HG03354 (cell line): ENCODE measurements at regions not wholly inside any gene's neighbourhood (a gene's known extent, or its start where the extent isn't known, plus 50 kb on each side); places are given as distances from the start of the nearest gene placed in this dataset.
"Not testable (repeated sequence)": the region's sequence is repeated elsewhere in the genome, so short reads cannot be mapped to it uniquely, and the experiment has no call there.

Experiments
- ATAC-seq: cut with Tn5 transposase; IDR thresholded peaks from one replicate; pipeline ENCODE4 v1.9.1; 2021; ENCODE audit warnings: mild to moderate bottlenecking; ENCODE audit not compliant: unreplicated experiment, poor library complexity, severe bottlenecking

DNA sequence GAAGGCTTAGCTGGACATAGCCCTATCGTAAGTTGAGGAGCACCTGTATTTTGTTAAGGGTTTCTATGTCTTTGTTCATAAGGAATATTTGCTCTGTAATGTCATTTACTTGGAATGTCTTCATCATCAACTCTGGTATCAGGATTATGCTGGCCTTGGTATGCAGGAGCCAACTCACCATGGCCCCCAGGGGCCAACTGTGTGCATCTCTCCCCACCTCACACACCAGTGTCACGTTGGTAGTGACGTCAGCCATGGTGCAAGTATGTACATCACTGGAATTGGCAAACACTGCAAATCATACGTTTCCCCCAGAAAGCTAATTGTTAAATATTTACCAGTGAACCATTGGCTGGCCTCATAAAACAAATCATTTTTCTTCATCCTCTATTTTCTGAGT lies 70.8 kb downstream of the YTHDF1 start:
- no peak for ATAC-seq

DNA sequence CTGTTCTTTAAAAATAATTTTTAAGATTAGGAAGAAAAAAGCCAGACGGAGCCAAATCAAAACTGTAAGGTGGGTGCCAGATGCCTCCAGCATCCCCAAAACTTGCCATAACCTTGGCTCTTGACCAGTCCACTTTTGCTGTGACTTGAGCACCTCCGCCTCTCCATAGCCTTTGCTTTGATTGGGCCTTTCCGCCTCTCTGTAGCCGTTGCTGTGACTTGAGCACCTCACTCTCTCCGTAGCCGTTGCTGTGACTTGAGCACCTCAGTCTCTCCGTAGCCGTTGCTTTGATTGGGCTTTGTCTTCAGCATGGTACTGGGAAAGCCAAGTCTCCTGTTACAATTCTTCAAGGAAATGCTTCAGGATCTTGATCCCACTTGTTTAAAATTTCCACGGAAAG lies 73.0 kb downstream of the YTHDF1 start:
- no peak for ATAC-seq

DNA sequence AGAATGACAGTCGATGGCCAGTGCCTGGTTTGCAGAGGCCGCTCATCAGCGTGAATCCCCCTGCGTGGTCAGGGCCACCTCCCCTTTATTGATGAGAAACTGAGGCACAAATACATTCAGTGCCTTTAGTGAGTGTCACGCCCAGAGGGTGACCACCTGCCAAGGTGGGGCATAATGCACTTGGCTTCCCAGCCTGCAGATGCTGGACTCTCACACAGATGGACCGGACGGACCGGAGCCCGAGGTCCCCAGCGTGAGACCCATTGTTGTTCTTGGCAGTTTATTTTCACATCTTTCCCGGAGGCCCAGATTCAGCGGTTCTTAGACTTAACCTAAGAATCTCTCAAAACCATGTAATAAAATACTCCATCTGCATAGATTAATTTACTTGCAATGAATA lies 74.4 kb downstream of the YTHDF1 start:
- no peak for ATAC-seq

DNA sequence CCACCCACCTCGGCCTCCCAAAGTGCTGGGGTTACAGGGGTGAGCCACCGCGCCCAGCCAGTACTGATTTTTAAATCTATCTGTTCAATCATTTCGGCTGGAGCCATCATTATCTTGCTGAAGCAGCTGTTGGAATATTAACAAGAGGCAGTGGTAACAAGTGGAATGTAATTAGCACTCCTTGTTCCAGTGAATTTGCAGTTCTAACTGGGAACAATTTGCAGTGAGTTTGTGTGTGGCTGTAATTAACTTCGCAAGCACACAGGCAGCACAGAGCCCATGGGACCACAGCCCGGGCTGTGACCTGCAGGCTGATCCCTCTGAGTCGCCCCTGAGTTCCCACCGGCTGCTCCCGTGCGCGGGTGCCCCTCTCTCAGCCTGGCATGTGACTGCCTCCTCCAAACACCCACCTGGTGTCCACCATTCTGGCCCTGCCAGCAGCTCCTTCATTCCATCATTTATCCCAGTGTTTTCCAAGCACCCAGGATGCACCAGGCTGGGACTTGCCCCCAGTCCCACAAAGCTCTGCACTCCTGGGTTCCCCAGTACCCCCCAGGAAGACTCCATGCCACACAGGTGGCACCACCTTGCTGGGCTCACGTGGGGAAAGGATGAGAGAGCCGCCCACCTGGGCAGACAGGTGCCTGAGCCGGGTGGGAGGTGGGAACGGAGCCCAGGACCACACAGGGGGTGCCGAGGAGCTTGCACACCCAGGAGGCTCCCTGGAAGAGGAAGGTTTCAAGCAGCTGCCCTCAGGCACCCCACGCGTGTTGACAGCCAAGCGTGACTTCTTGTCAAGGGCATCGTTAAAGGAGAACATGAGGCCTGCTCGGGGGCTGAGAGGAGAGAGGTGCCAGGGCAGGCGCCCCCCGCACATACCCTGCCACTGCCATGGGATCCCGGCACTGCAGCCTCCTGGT lies 75.2 kb downstream of the YTHDF1 start:
- ATAC-seq = no peak

DNA sequence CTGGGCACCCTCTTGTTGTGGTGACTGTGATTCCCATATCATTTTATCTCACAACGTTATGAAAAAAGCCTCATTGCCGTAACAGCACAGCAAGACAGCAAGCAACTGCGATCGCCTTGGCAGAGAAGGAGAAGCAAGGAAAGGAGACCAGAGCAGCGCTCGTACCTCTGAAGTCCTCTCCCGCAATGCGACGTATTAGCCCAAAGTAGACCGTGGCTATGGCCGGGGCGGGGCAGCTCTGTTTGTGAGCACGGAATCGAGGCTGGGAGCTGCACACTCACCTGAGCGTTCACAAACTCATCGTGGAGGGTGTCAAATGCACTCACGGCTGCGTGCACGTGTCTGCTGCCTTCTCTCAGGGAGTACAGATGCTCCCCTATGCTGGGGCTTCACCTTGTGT lies 76.1 kb downstream of the YTHDF1 start:
- no peak for ATAC-seq

DNA sequence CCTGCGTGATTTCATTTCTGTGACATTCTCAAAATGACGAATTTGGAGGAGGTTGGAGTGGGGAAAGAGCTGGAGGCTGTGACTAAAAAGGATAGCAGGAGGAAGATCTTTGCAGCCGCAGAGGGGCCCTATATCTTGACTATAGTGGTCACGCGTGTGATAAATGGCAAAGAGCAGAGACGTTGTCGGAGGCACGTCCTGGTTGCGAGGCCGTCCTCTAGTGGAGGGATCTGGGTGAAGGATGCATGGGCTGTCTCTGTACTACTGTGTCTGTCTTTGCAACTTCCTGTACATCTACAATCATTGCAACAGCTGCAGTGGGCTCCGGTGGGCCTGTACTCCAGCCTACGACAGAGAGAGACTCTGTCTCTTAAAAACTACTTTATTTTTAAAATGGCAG lies 76.6 kb downstream of the YTHDF1 start:
- ATAC-seq = no peak

DNA sequence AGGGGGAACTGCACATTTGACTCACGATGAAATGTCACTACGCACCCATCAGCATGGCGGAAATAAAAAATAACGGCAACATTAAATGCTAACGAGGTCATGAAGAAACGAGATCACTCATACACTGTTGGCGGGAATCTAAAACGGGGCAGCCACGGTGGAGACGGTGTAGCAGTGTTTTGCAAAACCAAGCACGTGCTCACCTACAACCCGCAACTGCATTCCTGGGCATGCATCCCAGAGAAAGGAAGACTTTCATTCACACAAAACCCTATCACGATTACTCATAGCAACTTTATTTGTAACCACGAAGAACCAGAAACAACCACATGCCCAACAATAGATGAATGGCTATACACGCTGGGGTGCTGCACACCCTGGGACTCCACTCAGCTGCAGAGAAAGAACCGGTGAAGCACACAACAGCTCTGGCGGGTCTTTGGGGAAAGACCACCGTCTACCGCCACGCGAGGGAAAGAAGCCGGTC lies 77.0 kb downstream of the YTHDF1 start:
- no peak for ATAC-seq

DNA sequence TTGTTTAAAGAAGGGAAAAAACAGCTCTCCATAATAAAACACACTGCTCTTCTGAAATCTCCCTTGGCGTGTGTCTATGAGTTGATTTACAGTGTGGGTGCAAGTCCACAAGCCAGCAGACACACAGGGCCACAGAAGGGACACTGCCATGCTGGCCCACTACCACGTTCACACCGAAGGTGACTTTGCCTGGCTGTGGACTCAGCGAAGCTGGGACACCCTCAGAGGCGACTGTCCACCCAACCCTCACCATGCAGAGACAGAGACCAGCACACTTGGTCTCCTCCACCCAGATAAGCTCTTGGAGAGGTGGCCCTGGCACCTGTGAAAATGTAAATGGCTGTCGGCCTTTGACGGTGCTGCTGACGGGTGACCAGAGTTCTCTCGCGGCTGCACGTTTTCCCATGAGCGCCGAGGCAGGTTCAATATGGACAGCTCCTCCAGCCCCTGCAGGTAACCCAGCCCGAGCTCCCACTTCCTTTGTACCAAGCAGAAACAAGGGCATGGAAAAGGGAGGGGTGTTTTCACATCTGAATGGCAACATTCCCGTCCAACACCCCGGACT lies 78.0 kb downstream of the YTHDF1 start:
- no peak for ATAC-seq

DNA sequence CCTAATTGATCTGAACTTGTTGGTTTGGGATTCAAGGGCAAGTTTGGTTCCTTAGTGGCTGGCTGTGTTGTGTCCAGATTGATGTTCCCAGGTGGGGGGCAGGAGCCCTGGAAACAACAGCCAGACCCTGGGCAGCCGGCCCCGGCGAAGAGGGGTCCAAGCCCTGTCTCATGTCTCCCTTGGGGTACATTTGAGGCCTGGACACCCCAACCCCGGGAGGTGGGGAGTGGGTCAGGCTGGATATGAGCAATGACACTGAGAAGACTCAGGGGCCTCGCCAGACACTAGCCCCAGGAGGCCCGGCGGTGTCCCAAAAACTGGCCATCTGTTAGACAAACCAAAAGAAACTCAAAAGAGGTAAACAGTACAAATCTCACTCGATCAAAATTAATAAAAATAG lies 79.6 kb downstream of the YTHDF1 start:
- ATAC-seq = no peak

DNA sequence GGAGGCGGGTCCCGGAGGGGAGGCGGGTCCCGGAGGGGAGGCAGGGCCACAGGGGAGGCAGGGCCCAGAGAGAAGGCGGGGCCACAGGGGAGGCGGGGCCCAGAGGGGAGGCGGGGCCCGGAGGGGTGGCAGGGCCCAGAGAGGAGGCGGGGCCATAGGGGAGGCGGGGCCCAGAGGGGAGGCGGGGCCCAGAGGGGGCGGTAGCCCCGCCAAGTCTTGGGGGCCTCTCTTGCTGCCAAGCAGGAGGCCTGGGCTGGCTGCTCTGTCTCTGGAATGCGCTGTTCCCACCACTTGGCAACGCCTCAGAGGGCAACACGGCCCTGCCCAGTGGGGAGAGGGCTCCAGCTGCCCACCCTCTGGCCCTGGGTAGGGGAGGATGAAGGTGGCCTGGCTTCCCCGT lies 80.5 kb downstream of the YTHDF1 start:
- ATAC-seq = no peak

DNA sequence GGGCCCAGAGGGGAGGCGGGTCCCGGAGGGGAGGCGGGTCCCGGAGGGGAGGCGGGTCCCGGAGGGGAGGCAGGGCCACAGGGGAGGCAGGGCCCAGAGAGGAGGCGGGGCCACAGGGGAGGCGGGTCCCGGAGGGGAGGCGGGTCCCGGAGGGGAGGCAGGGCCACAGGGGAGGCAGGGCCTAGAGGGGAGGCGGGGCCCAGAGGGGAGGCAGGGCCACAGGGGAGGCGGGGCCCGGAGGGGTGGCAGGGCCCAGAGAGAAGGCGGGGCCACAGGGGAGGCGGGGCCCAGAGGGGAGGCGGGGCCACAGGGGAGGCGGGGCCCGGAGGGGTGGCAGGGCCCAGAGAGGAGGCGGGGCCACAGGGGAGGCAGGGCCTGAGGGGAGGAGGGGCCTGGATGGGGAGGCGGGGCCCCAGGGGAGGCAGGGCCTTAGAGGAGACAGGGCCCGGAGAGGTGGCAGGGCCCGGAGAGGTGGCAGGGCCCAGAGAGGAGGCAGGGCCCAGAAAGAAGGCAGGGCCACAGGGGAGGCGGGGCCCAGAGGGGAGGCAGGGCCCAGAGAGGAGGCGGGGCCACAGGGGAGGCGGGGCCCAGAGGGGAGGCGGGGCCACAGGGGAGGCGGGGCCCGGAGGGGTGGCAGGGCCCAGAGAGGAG lies 81.1 kb downstream of the YTHDF1 start:
- ATAC-seq = not testable (repeated sequence)

DNA sequence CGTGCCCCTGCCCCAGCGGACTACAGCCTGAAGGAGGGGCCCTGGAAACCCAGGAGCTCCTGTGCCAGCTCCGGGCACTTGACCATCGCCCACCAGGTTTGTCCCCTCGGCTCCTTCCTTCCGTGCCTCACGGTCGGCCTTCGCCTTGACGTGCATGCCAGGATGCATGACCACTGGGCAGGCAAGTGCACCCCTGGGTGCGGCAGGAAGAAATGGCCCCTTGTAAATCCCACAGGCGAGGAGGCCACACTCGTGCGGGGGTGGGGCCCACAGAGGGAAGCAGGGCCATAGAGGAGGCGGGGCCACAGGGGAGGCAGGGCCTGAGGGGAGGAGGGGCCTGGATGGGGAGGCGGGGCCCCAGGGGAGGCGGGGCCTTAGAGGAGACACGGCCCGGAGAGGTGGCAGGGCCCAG lies 81.7 kb downstream of the YTHDF1 start:
- no peak for ATAC-seq

DNA sequence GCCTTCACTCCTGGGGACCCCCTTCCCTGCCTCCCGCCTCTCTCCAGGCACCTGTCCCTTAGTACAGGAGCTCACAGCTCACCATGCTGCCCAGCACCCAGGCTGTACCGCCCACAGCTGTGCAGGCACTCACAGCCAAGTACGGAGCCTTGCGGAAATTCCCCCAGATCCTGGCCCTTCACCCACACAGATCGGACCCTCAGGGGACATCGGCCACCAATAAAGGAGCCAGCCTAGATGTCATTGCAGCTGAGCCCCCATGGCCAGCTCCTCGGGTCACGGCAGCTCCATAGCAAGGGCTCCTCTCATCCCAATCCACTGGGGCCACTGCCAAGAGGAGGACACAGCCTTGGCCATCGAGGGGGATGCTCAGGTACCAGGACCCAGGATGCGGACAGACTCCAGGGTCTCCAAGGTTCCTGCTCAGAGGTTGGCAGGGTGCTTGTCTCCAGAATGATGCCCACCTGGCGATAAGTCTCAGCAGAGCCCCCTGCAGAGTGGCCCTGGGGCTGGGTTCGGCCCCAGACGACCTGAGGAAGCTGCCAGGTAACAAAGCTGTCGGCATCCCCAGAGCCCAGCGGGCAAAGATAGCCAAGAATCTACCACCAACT lies 82.3 kb downstream of the YTHDF1 start:
- ATAC-seq = no peak

DNA sequence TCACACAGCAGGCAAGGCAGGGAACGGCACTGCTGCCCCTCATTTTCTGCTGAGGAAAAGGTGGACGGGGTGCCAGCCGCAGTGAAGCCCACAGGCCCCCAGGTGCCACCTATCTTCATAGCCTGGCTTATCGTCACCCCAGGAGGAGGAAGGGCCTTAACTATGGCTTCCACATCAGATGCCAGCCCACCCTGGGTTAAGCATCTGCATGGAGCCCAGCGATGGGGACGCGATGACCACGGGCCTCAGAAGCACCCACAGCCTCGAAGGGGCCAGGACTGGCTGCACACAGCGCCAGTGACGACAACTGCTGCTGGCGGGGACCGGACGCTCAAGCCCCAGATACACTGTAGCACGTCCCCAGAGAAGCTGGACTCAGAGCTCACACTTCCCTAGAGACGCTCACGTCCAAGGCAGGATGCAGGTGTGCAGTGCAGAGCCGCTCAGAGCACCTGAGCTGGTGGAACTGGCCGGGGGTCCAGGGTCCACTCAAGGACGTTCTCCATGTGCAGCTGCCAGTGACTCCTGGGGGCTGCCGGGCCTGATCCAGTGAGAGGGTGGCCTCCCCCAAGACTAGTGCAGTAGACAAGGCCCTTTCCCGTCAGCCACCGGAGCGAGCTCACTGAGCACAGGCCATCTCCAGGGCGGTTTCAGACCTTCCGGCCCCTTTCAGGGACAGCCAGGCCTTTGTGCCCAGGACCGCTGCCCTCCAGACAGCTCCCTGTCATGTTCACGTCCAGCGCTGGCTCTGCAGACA lies 83.0 kb downstream of the YTHDF1 start:
- no peak for ATAC-seq

DNA sequence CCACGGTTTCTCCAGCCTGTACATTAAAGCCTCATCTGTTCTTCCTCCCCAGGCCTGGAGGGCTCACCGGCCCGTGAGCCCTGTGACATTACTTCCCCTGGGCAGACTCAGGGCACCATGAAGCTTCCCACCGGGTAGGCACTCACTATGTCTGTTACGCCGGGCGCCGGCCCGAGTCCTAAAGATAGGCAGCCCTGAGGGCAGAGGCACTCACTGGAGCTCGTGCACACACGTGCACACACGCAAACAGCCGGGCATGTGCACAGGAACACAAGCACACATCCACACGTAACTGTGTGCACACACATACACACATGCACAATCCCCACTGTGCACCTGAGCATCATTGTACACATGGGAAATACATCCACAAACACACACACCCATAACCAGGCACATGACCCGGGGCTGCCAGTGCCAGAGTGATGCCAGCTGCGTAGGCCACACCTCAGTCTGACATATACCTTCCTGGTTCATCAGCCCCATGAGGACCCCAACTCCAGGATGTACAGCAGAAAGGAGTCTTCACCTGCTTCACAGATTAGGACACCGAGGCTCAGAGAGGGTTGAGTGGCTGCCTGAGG lies 83.7 kb downstream of the YTHDF1 start:
- no peak for ATAC-seq

DNA sequence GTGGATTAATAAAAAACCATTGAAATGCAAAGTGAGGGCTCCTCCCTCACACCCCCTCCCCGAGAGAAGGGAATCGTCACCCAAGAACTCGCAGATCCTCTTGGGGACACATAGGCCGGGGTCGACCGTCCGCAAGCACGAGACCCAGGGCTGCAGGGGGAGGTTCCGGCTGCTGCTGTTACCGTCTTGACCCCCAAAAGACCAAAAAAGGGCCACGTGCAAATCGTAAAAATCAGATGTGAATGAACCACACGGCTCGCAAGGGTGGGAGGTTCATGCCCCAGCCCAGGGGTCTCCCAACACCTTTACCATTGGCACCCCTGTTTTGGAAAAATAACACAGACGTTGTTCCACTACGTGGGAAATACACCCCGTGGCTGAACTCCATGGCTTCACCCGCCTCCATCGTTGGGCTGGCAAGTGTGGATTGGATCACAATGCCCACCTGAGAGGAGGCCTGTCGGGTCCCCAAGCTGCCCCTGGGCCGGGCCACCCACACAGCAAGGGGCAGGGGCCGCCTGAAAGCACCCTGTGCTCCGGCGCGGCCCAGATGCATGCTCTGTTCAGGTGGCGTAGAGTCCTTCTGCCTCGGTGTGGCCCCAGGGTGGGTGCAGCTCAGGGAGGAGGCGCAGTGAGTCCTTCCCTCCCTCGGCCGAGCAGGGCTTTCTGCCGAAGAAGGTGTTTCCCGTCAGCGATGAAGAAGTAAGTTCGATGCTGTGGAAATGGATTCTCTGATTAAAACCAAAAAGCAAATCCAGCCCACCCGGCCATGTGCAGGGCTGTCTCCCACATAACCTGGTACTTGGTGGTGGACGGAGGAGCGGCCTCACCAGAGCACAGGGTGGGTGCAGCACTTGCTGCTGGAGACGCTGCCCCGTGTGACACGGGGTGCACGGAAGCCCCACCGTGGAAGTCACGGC lies 85.0 kb downstream of the YTHDF1 start:
- ATAC-seq = no peak

DNA sequence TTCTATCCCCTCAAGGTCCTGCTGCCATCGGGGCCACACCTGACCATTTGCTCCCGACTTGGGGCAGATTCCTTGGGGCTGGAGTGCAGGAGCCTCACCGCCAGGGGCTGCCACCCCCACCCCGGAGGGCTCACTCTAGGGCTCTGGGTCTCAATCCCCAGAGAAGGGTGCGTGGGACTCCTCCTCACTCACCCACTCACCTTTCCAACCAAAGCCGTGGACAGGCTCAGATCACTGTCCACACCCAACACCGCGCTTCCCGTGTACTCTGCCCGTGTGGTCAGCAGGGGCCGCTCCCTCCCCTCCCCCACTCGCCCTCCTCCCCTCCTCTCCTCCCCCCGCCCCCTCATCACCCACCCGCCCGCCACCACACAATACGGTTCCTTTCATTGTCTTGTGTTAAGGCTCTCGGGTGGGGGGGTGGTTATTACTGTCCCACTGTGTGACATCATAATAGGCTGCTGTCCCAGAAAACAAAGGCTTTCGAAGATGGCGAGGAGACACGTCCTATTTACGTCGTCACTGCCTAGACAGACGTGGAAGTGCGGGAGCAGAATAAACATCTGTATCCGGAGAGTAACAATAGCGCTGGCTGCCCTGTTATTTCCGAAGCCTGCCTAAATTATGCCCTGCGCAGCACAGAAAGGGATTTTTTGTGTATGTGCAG lies 85.8 kb downstream of the YTHDF1 start:
- ATAC-seq = no peak
